Aorta (tissue), 5 donors: ENCODE measurements at regions not wholly inside any gene's neighbourhood (a gene's known extent, or its start where the extent isn't known, plus 50 kb on each side); places are given as distances from the start of the nearest gene placed in this dataset.
A peak's percentile ranks its signal among the peaks of the same experiment; 100 is the strongest.

Source experiments
- ATAC-seq: fragments of 200-7000 bp; cut with Tn5 transposase; one replicate; pipeline ENCODE4 v1.9.1; 2022; ENCODE audit warnings: moderate library complexity; ENCODE audit not compliant: low FRiP score
- DNase-seq, 2 donors: peaks; one replicate each; pipeline ENCODE4 v3.0.0-alpha.2; 2020
- H3K27ac ChIP-seq, 2 donors: one replicate each; pipeline ENCODE4 v1.5.1; 2013; ENCODE audit warnings: low read length in 2 of 2, mild to moderate bottlenecking in 2 of 2, moderate library complexity in 2 of 2, control low read depth in 1 of 2, inconsistent platforms in 1 of 2, low read depth in 1 of 2
- H3K27me3 ChIP-seq, 2 donors: one replicate each; pipeline ENCODE4 v1.6.1; 2013; ENCODE audit warnings: control low read depth in 1 of 2, low read length in 1 of 2, mild to moderate bottlenecking in 1 of 2, moderate library complexity in 1 of 2; ENCODE audit not compliant: insufficient read depth in 2 of 2, control insufficient read depth in 1 of 2
- H3K36me3 ChIP-seq, 2 donors: one replicate each; pipeline ENCODE4 v1.6.1; 2013; ENCODE audit warnings: control low read depth in 1 of 2, low read length in 1 of 2, mild to moderate bottlenecking in 1 of 2; ENCODE audit not compliant: insufficient read depth in 2 of 2, control insufficient read depth in 1 of 2
- H3K4me1 ChIP-seq, 2 donors: one replicate each; pipeline ENCODE4 v1.6.1; 2013; ENCODE audit warnings: low read length in 2 of 2, control low read depth in 1 of 2, mild to moderate bottlenecking in 1 of 2, moderate library complexity in 1 of 2; ENCODE audit not compliant: insufficient read depth in 2 of 2, control insufficient read depth in 1 of 2
- H3K4me3 ChIP-seq, 2 donors: one replicate each; pipeline ENCODE4 v1.5.1; 2013; ENCODE audit warnings: low read length in 2 of 2, control low read depth in 1 of 2, mild to moderate bottlenecking in 1 of 2
- H3K9me3 ChIP-seq: one replicate; pipeline ENCODE4 v1.6.1; 2013; ENCODE audit warnings: mild to moderate bottlenecking, low read length; ENCODE audit not compliant: control insufficient read depth
- WGBS, 2 donors: extraction: QIAGEN DNeasy Blood & Tissue Kit; methylation state at CpG; one replicate each; pipeline ENCODE4 v1.1.7; 2013; 5-methylcytosine and 5-hydroxymethylcytosine counted together
- intact Hi-C, 2 donors: fragments of 100-400 bp; cut with DNase I; formaldehyde crosslinking; loops; one replicate each; pipeline versions ENCODE4 v1.14.2 to v1.15.0; 2022
- donor health status: healthy with polysubstance abuse.
- donor health status: Bipolar disorder and iron deficiency.
- donor health status: DM: no; HTN: no; CAD: no.
- donor health status: DM: no; HTN: no; CAD: no.
- donor health status: DM: yes; HTN: yes; CAD: no.

DNA sequence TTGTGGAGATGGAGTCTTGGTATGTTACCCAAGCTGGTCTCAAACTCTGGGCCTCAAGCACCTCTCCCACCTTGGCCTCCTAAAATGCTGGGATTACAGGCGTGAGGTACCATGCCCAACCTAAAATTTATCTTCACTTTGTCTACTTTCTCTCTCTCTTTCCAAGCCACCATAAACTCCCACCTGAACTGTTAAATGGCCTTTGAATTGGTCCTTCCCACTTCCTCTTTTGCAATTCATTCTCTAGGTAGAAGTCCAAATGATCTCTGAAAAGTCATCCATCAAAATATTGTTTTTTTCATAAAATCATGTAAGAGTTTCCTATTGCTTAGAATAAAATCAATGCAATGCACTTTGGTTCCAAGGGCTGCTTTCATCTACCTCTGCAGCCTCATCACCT lies 90.1 kb upstream of the CELF2 start:
- DNase-seq: no peak
- H3K4me3 ChIP-seq: no peak overlapping the region
- H3K4me1 ChIP-seq: no peaks in the 10 kb centered on the region
- no peak overlapping the region for H3K27ac ChIP-seq
- intact Hi-C loops: no loop called here
- H3K27me3 ChIP-seq: no peaks in the 10 kb centered on the region
- ATAC-seq: no peak
- H3K9me3 ChIP-seq: no peaks in the 10 kb centered on the region
- WGBS, 2 donors: 97 to 100% methylated on average over 1 of the region's 1 CpG
- no peaks in the 10 kb centered on the region for H3K36me3 ChIP-seq

DNA sequence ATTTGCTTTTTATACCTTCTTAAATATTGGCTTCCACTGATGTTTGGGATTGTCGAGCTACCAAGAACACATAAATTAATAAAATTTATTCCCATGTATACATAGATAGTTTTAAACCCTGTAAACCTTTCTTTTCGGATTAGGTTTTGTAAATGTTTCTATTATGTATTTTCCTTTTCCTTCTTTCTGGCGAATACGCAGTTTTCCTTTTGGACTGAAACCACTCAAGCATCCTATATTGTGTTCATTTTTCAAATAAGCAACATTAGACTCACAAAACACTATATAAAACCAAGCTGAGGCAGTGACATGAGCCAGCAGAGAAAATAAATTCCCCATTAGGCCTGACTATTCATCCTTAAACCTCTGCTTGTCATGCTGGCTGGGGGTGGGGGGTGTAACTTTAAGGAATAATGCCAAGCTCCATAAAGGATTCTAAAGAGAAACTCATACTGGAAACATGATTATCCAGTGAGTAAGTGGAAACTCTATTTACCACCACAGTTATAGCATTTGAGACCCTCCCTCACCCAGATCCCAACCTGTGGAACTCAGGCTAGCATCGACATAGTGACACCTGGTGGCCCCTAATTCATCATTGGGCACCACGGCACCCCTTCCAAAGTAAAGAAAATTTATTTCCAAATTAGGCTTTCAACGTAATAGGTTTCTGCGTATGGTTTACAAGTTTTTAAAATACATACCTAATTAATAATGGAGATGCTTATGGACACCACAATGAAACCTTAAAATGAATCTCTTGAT lies 86.5 kb upstream of the CELF2 start:
- H3K27ac ChIP-seq: no peak overlapping the region
- no peaks in the 10 kb centered on the region for H3K4me1 ChIP-seq
- no peak for DNase-seq
- intact Hi-C loops: no loop called here
- 92 to 93% methylated on average over 8 of the region's 8 CpGs for WGBS, 2 donors
- no peaks in the 10 kb centered on the region for H3K27me3 ChIP-seq
- ATAC-seq: no peak
- no peaks in the 10 kb centered on the region for H3K36me3 ChIP-seq
- no peak overlapping the region for H3K4me3 ChIP-seq
- H3K9me3 ChIP-seq: no peaks in the 10 kb centered on the region

- intact Hi-C loops: no loop called here
- Histone ChIP-seq H3K9me3 (no peaks in the 10 kb centered on the region), H3K27ac (no peak overlapping the region), H3K4me1 (no peaks in the 10 kb centered on the region), H3K36me3 (no peaks in the 10 kb centered on the region), H3K4me3 (no peak overlapping the region), H3K27me3 (no peaks in the 10 kb centered on the region)
- ATAC-seq (no peak), DNase-seq (no peak)
- WGBS, 2 donors: 93 to 97% methylated on average over 4 of the region's 4 CpGs
These were observed 82.6 kb upstream of the CELF2 start for GRCh38 chr10:10935032-10935431.

GRCh38 chr10:10938676-10939075 lies 79.0 kb upstream of the CELF2 start:
- no peak for ATAC-seq
- 91 to 92% methylated on average over 7 of the region's 7 CpGs for WGBS, 2 donors
- no peak for DNase-seq
- peaks cover 0 to 2% of the 10 kb centered on the region in 2 donors for H3K4me1 ChIP-seq
- H3K36me3 ChIP-seq: no peaks in the 10 kb centered on the region
- no peaks in the 10 kb centered on the region for H3K27me3 ChIP-seq
- H3K27ac ChIP-seq: no peak overlapping the region
- no peaks in the 10 kb centered on the region for H3K9me3 ChIP-seq
- intact Hi-C loops: no loop called here
- H3K4me3 ChIP-seq: no peak overlapping the region

GRCh38 chr10:10941127-10941730 lies 76.4 kb upstream of the CELF2 start:
- ATAC-seq: peak; percentile 64

DNA sequence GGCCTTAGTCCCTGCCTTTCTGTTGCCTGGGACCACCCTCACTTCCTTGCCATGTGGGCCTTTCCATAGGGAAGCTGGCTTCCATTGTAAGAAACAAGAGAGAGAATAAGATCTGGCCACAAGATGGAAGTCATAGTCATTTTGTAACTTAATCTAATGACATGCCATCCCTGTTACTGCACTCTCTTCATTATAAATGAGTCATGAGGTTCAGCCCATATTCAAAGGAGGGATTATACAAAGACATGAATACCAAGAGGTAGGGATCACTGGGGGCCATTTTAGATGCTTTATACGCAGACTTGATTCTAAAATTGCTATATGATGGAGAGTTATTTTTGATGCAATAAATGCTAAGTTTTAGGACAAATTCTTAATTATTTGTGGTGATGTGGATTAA lies 75.2 kb upstream of the CELF2 start:
- H3K27me3 ChIP-seq: no peaks in the 10 kb centered on the region
- H3K4me1 ChIP-seq: peaks cover 0 to 2% of the 10 kb centered on the region in 2 donors
- no peak overlapping the region for H3K4me3 ChIP-seq
- no peaks in the 10 kb centered on the region for H3K36me3 ChIP-seq
- ATAC-seq (no peak), DNase-seq (no peak)
- no peaks in the 10 kb centered on the region for H3K9me3 ChIP-seq
- WGBS, 2 donors: 94 to 99% methylated on average over 1 of the region's 1 CpG
- intact Hi-C loops: no loop called here
- no peak overlapping the region for H3K27ac ChIP-seq

More at GRCh38 chr10:10941127-10941730, 76.4 kb upstream of the CELF2 start:
- H3K9me3 ChIP-seq: no peaks in the 10 kb centered on the region
- 21 to 29% methylated on average over 6 of the region's 6 CpGs for WGBS, 2 donors
- H3K36me3 ChIP-seq: no peaks in the 10 kb centered on the region
- H3K27me3 ChIP-seq: no peaks in the 10 kb centered on the region
- intact Hi-C loops: no loop called here
- no peak overlapping the region for H3K4me3 ChIP-seq
- no peak for DNase-seq
- peaks cover 0 to 2% of the 10 kb centered on the region in 2 donors for H3K4me1 ChIP-seq
- H3K27ac ChIP-seq: no peak overlapping the region

DNA sequence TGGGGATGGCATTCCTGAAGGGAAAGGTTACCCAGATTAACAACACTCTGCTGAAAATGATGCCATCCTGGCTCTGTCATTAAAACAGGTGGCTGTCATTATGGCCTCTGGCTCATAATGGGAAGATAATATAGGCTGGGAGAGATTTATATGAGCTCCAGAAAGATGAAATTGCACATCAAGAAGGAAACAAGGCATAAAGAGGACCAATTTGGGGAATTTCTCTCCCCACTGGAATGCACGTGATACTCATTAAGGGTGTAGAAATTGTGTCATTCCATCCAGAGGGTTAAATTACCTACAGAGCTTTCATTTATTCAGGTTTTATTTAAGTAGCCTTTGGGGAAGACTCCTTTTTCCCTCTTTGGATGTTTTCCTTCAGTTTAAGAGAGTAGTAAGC lies 71.6 kb upstream of the CELF2 start:
- no peak overlapping the region for H3K27ac ChIP-seq
- DNase-seq: no peak
- 98 to 100% methylated on average over 1 of the region's 1 CpG for WGBS, 2 donors
- H3K4me1 ChIP-seq: peaks cover 0 to 2% of the 10 kb centered on the region in 2 donors
- no peaks in the 10 kb centered on the region for H3K9me3 ChIP-seq
- no peak for ATAC-seq
- intact Hi-C loops: no loop called here
- no peaks in the 10 kb centered on the region for H3K27me3 ChIP-seq
- no peak overlapping the region for H3K4me3 ChIP-seq
- H3K36me3 ChIP-seq: no peaks in the 10 kb centered on the region

- no peak for ATAC-seq
- Histone ChIP-seq H3K9me3 (no peaks in the 10 kb centered on the region), H3K27ac (no peak overlapping the region), H3K36me3 (no peaks in the 10 kb centered on the region), H3K27me3 (no peaks in the 10 kb centered on the region), H3K4me3 (no peak overlapping the region), H3K4me1 (no peaks in the 10 kb centered on the region)
- 72 to 83% methylated on average over 4 of the region's 4 CpGs for WGBS, 2 donors
- intact Hi-C loops: no loop called here
- DNase-seq: no peak
These were observed 70.9 kb upstream of the CELF2 start for GRCh38 chr10:10946801-10947200.

DNA sequence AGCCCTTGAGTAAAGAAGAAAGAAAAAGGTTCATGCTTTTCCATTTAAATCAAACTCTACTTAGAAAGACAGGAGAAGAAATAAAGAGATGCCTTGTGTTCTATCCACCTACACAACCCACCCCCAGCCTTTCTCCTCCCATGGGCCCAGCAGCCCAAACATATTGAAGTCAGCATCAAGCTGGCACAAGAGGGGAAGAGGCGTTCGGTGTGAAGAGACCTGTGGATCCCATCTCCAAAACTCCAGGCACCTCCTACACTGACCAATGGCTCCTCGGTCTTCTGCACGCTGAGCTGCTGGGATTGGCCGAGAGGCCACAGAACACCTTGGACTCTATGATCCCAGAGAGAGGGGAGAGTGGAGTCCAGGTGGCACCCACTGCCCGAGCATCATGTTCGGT lies 66.0 kb upstream of the CELF2 start:
- no peak overlapping the region for H3K27ac ChIP-seq
- no peak overlapping the region for H3K4me3 ChIP-seq
- intact Hi-C loops: no loop called here
- DNase-seq (no peak), ATAC-seq (no peak)
- peaks cover 0 to 3% of the 10 kb centered on the region in 2 donors for H3K4me1 ChIP-seq
- H3K36me3 ChIP-seq: no peaks in the 10 kb centered on the region
- WGBS, 2 donors: 95 to 98% methylated on average over 7 of the region's 7 CpGs
- H3K9me3 ChIP-seq: no peaks in the 10 kb centered on the region
- H3K27me3 ChIP-seq: no peaks in the 10 kb centered on the region
